ENCODE measurements at regions not wholly inside any gene's neighbourhood (a gene's known extent, or its start where the extent isn't known, plus 50 kb on each side); places are given as distances from the start of the nearest gene placed in this dataset.

GRCh38 chr2:175463589-175464310 lies 282.2 kb upstream of the ATP5MC3 start:
- TF ChIP-seq EZH2phosphoT487 (IDR thresholded peaks at IDR 0.05; ENCODE audit: insufficient read depth, low read depth) (no peak), EZH2 (IDR thresholded peaks at IDR 0.05; ENCODE audit: insufficient read depth, poor library complexity, severe bottlenecking) (no peak)

Measured in GM23248 (cell line).